ENCODE measurements at regions not wholly inside any gene's neighbourhood (a gene's known extent, or its start where the extent isn't known, plus 50 kb on each side); places are given as distances from the start of the nearest gene placed in this dataset.
"Not testable (repeated sequence)": the region's sequence is repeated elsewhere in the genome, so short reads cannot be mapped to it uniquely, and the experiment has no call there.

DNA sequence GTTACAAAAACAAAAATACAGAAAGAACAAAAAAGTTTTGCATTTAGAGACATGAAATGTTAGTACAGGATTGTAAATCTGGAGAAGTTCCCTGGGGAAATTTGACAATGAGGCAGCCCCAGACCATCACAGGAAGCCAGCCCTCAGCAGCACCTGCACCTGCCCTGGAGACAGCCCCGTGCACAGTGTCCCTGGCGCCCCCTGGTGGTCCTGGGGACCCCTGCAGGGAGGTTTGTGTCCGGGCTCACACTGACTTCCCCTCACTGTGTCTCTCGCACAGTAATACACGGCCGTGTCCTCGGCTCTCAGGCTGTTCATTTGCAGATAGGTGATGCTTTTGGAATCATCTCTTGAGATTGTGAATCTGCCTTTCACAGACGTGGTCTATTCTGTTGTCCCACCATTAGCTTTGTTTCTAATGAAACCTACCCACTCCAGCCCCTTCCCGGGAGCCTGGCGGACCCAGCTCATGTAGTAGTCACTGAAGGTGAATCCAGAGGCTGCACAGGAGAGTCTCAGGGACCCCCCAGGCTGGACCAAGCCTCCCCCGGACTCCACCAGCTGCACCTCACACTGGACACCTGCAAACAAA, 1248.6 kb downstream of the TMEM121 start:
- TF ChIP-seq, protein P1, sequence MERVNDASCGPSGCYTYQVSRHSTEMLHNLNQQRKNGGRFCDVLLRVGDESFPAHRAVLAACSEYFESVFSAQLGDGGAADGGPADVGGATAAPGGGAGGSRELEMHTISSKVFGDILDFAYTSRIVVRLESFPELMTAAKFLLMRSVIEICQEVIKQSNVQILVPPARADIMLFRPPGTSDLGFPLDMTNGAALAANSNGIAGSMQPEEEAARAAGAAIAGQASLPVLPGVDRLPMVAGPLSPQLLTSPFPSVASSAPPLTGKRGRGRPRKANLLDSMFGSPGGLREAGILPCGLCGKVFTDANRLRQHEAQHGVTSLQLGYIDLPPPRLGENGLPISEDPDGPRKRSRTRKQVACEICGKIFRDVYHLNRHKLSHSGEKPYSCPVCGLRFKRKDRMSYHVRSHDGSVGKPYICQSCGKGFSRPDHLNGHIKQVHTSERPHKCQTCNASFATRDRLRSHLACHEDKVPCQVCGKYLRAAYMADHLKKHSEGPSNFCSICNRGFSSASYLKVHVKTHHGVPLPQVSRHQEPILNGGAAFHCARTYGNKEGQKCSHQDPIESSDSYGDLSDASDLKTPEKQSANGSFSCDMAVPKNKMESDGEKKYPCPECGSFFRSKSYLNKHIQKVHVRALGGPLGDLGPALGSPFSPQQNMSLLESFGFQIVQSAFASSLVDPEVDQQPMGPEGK (CRISPR knock-in tag; IDR thresholded peaks at IDR 0.05; ENCODE audit: borderline replicate concordance), result not testable (repeated sequence)
- TF ChIP-seq ZNF565 (CRISPR knock-in tag; conservative IDR thresholded peaks at IDR 0.05; ENCODE audit: low read depth); RARB (CRISPR knock-in tag; IDR thresholded peaks at IDR 0.05); ISL1 (CRISPR knock-in tag; IDR thresholded peaks at IDR 0.05); ZFP30 (CRISPR knock-in tag; IDR thresholded peaks at IDR 0.05); SNAI2 (CRISPR knock-in tag; IDR thresholded peaks at IDR 0.05); TOX (CRISPR knock-in tag; IDR thresholded peaks at IDR 0.05; ENCODE audit: borderline replicate concordance): not testable (repeated sequence)
- TF ChIP-seq, protein P2, sequence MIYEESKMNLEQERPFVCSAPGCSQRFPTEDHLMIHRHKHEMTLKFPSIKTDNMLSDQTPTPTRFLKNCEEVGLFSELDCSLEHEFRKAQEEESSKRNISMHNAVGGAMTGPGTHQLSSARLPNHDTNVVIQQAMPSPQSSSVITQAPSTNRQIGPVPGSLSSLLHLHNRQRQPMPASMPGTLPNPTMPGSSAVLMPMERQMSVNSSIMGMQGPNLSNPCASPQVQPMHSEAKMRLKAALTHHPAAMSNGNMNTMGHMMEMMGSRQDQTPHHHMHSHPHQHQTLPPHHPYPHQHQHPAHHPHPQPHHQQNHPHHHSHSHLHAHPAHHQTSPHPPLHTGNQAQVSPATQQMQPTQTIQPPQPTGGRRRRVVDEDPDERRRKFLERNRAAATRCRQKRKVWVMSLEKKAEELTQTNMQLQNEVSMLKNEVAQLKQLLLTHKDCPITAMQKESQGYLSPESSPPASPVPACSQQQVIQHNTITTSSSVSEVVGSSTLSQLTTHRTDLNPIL (CRISPR knock-in tag; IDR thresholded peaks at IDR 0.05; ENCODE audit: low read depth), result not testable (repeated sequence)
- TF ChIP-seq, protein P3, sequence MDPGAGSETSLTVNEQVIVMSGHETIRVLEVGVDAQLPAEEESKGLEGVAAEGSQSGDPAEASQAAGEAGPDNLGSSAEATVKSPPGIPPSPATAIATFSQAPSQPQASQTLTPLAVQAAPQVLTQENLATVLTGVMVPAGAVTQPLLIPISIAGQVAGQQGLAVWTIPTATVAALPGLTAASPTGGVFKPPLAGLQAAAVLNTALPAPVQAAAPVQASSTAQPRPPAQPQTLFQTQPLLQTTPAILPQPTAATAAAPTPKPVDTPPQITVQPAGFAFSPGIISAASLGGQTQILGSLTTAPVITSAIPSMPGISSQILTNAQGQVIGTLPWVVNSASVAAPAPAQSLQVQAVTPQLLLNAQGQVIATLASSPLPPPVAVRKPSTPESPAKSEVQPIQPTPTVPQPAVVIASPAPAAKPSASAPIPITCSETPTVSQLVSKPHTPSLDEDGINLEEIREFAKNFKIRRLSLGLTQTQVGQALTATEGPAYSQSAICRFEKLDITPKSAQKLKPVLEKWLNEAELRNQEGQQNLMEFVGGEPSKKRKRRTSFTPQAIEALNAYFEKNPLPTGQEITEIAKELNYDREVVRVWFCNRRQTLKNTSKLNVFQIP (CRISPR knock-in tag; IDR thresholded peaks at IDR 0.05; ENCODE audit: borderline replicate concordance, low read depth), result not testable (repeated sequence)
